SK-N-SH (cell line): ENCODE measurements at regions not wholly inside any gene's neighbourhood (a gene's known extent, or its start where the extent isn't known, plus 50 kb on each side); places are given as distances from the start of the nearest gene placed in this dataset.

Experiments
- CTCF ChIA-PET: fragments of 300-600, 350-600 bp; formaldehyde crosslinking; extraction: SDS; loops from one replicate; lab custom pipeline; 2021; lab: Yijun Ruan, JAX
- POLR2A ChIA-PET: fragments of 350-600 bp; sonication (Branson Sonifier 250); formaldehyde crosslinking; extraction: SDS; loops from one replicate; lab custom pipeline; 2020; ENCODE audit warnings: antibody characterized with exemption, inconsistent platforms; lab: Yijun Ruan, JAX
- DNase-seq: peaks from one replicate; pipeline ENCODE4 v3.0.0; 2012
- H2AFZ ChIP-seq: fragments of 200-600 bp; sonication (generic); 2 replicates; pipeline ENCODE4 v1.8.1; 2016; ENCODE audit warnings: antibody characterized with exemption, mild to moderate bottlenecking, low read depth
- H3F3A ChIP-seq: fragments of 200-600 bp; sonication (generic); replicated peaks from 2 replicates; pipeline ENCODE3; 2016; ENCODE audit warnings: antibody characterized with exemption, mild to moderate bottlenecking; ENCODE audit not compliant: insufficient read depth
- H3K27ac ChIP-seq, 2 experiments: fragments of 200-500 bp in 1 of 2; fragments of 200-600 bp in 1 of 2; sonication (Bioruptor generic) in 1 of 2; sonication (generic), shearing (Covaris generic) in 1 of 2; 2 replicates each; pipeline versions ENCODE4 v1.5.1 to v1.6.1; 2014 to 2016; ENCODE audit warnings: low read depth in 2 of 2, inconsistent platforms in 1 of 2, low read length in 1 of 2, mild to moderate bottlenecking in 1 of 2, mixed read lengths in 1 of 2
- H3K27me3 ChIP-seq: fragments of 200-600 bp; sonication (generic), shearing (Covaris generic); 2 replicates; pipeline ENCODE4 v1.6.1; 2016; ENCODE audit warnings: mixed run types; ENCODE audit not compliant: insufficient read depth
- H3K36me3 ChIP-seq, 2 experiments: fragments of 200-500 bp in 1 of 2; fragments of 200-600 bp in 1 of 2; sonication (Bioruptor generic) in 1 of 2; sonication (generic) in 1 of 2; replicated peaks in 1 of 2; 2 replicates each; pipeline versions ENCODE3 to v1.5.1; 2014 to 2016; ENCODE audit warnings: low read length in 1 of 2, mild to moderate bottlenecking in 1 of 2; ENCODE audit not compliant: insufficient read depth in 2 of 2, control insufficient read depth in 1 of 2
- H3K4me1 ChIP-seq, 2 experiments: fragments of 200-500 bp in 1 of 2; fragments of 200-600 bp in 1 of 2; sonication (Bioruptor generic) in 1 of 2; sonication (generic), shearing (Covaris generic) in 1 of 2; 2 replicates each; pipeline versions ENCODE4 v1.5.1 to v1.6.1; 2014 to 2016; ENCODE audit warnings: low read depth in 1 of 2, low read length in 1 of 2, mixed run types in 1 of 2; ENCODE audit not compliant: insufficient read depth in 2 of 2, control insufficient read depth in 1 of 2
- H3K4me2 ChIP-seq: fragments of 200-600 bp; sonication (generic), shearing (Covaris generic); 2 replicates; pipeline ENCODE4 v1.6.1; 2017; ENCODE audit warnings: mixed run types
- H3K4me3 ChIP-seq, 2 experiments: fragments of 200-500 bp in 1 of 2; fragments of 200-600 bp in 1 of 2; sonication (Bioruptor generic) in 1 of 2; sonication (generic), shearing (Covaris generic) in 1 of 2; 2 replicates each; pipeline versions ENCODE4 v1.5.1 to v1.8.1; 2014 to 2016; ENCODE audit warnings: low read depth in 2 of 2, inconsistent platforms in 1 of 2, low read length in 1 of 2, mild to moderate bottlenecking in 1 of 2, mixed read lengths in 1 of 2, moderate library complexity in 1 of 2
- H3K79me2 ChIP-seq: fragments of 200-600 bp; sonication (generic); 2 replicates; pipeline ENCODE4 v1.8.1; 2017; ENCODE audit warnings: mild to moderate bottlenecking; ENCODE audit not compliant: insufficient read depth
- H3K9ac ChIP-seq: fragments of 200-600 bp; sonication (generic); 2 replicates; pipeline ENCODE4 v1.6.1; 2017; ENCODE audit warnings: mixed run types
- H3K9me2 ChIP-seq: fragments of 200-600 bp; sonication (generic); 2 replicates; pipeline ENCODE4 v1.6.1; 2017; ENCODE audit warnings: mixed run types
- H3K9me3 ChIP-seq: fragments of 200-600 bp; sonication (generic); 2 replicates; pipeline ENCODE4 v1.6.1; 2017; ENCODE audit warnings: mixed run types, mild to moderate bottlenecking, moderate library complexity
- H4K20me1 ChIP-seq: fragments of 200-600 bp; sonication (generic); 2 replicates; pipeline ENCODE4 v1.6.1; 2017; ENCODE audit warnings: mild to moderate bottlenecking, mixed run types; ENCODE audit not compliant: insufficient read depth
- CHD2 ChIP-seq: fragments of 150-350 bp; IDR thresholded peaks from 2 replicates; pipeline ENCODE4 v1.6.1; 2018; ENCODE audit warnings: low read length; ENCODE audit not compliant: partially characterized antibody
- FOSL2 ChIP-seq: IDR thresholded peaks from 2 replicates; pipeline ENCODE4 v1.4.0; 2012; ENCODE audit warnings: low read depth, mild to moderate bottlenecking, moderate library complexity, borderline replicate concordance
- IRF3 ChIP-seq: fragments of 150-350 bp; IDR thresholded peaks from 2 replicates; pipeline ENCODE4 v1.6.1; 2016; ENCODE audit warnings: mild to moderate bottlenecking, low read depth, low read length
- JUND ChIP-seq: IDR thresholded peaks from 2 replicates; pipeline ENCODE4 v1.4.0; 2012
- MXI1 ChIP-seq: IDR thresholded peaks from 2 replicates; pipeline ENCODE4 v1.6.1; 2012; ENCODE audit warnings: mild to moderate bottlenecking, low read depth, low read length, improper control_type of control experiment
- NFIC ChIP-seq: IDR thresholded peaks from 2 replicates; pipeline ENCODE4 v1.4.0; 2012; ENCODE audit warnings: borderline replicate concordance
- NRF1 ChIP-seq: IDR thresholded peaks from 2 replicates; pipeline ENCODE4 v1.6.1; 2012; ENCODE audit warnings: low read depth, mild to moderate bottlenecking, low read length
- PBX3 ChIP-seq: IDR thresholded peaks from 2 replicates; pipeline ENCODE4; 2012
- POLR2AphosphoS5 ChIP-seq: IDR thresholded peaks from 2 replicates; pipeline ENCODE4 v1.6.1; 2012; ENCODE audit warnings: low read depth, low read length
- RCOR1 ChIP-seq: fragments of 150-350 bp; IDR thresholded peaks from 2 replicates; pipeline ENCODE4 v1.6.1; 2017; ENCODE audit warnings: antibody characterized with exemption, low read length
- RXRA ChIP-seq: IDR thresholded peaks from 2 replicates; pipeline ENCODE4 v1.4.0; 2012; ENCODE audit warnings: low read depth, mild to moderate bottlenecking, borderline replicate concordance
- TEAD4 ChIP-seq: IDR thresholded peaks from 2 replicates; pipeline ENCODE4 v1.4.0; 2012; ENCODE audit warnings: mild to moderate bottlenecking, borderline replicate concordance; ENCODE audit not compliant: insufficient read depth
- USF1 ChIP-seq: IDR thresholded peaks from 2 replicates; pipeline ENCODE4 v1.4.0; 2012; ENCODE audit warnings: low read depth, borderline replicate concordance
- USF2 ChIP-seq: fragments of 150-350 bp; IDR thresholded peaks from 2 replicates; pipeline ENCODE4 v1.6.1; 2017; ENCODE audit warnings: antibody characterized with exemption, low read length, low read depth, borderline replicate concordance
- YY1 ChIP-seq: IDR thresholded peaks from 2 replicates; pipeline ENCODE4 v1.4.0; 2012; ENCODE audit warnings: low read depth, mild to moderate bottlenecking
- WGBS: methylation state at CpG from one replicate; pipeline ENCODE4 v1.1.6; 2017; ENCODE audit warnings: low lambda C conversion rate; 5-methylcytosine and 5-hydroxymethylcytosine counted together

- TF ChIP-seq IRF3, result no peak
- TF ChIP-seq FOSL2, result no peak
- TF ChIP-seq RCOR1, result no peak
- TF ChIP-seq, all 33 proteins: peak for 0
These were observed 248.3 kb upstream of the CLEC14A start (continued) for GRCh38 chr14:38504175-38504574.

- Histone ChIP-seq H3K9me3 (no peaks in the 10 kb centered on the region), H3K27ac (no peak overlapping the region), H3K36me3 (no peaks in the 10 kb centered on the region), H3K79me2 (no peaks in the 10 kb centered on the region), H3K9ac (no peak overlapping the region), H3F3A (no peaks in the 10 kb centered on the region), H4K20me1 (no peaks in the 10 kb centered on the region), H3K4me2 (no peak overlapping the region), H3K4me3 (no peak overlapping the region), H2AFZ (no peak overlapping the region), H3K27me3 (no peaks in the 10 kb centered on the region), H3K9me2 (no peaks in the 10 kb centered on the region), H3K4me1 (no peaks in the 10 kb centered on the region; a peak in 1 of 4 replicates)
- no peak for TF ChIP-seq CHD2
- TF ChIP-seq NRF1, result no peak
- TF ChIP-seq USF1, result no peak
- no peak for TF ChIP-seq POLR2AphosphoS5
- no peak for TF ChIP-seq FOSL2
- TF ChIP-seq USF2, result no peak
- TF ChIP-seq JUND, result no peak
- no peak for TF ChIP-seq RXRA
- TF ChIP-seq PBX3, result no peak
- TF ChIP-seq TEAD4, result no peak
- no peak for TF ChIP-seq NFIC
- no peak for TF ChIP-seq MXI1
- TF ChIP-seq YY1, result no peak
- ChIA-PET CTCF (no interaction called here), POLR2A (no interaction called here)
- WGBS, result 0% methylated on average over 2 of the region's 2 CpGs
- DNase-seq, result no peak
These were observed 246.3 kb upstream of the CLEC14A start for GRCh38 chr14:38502239-38502638.
